GM21717 (cell line): ENCODE measurements at regions not wholly inside any gene's neighbourhood (a gene's known extent, or its start where the extent isn't known, plus 50 kb on each side); places are given as distances from the start of the nearest gene placed in this dataset.

Experiments used
- ATAC-seq: cut with Tn5 transposase; IDR thresholded peaks from one replicate; pipeline ENCODE4 v1.9.1; 2021; ENCODE audit warnings: mild to moderate bottlenecking, moderate library complexity; ENCODE audit not compliant: unreplicated experiment

DNA sequence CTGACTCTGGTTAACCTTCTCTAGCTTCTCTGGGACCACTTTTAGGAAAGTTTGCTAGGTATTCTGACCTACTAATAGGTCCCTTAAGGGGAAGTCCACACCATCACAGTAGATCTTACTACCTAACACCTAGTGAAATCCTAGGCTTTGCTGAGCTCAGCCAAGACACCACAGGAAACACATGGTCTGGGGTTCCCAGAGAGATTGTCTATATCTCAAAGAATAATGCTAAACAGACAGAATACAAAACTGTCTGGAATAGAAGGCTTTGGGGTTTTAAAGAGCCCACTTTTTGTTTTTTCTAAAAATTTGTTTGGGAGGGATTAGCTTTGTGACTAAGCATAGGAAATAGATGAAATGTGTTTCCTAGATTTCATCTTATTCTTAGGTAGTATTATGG lies 395.1 kb downstream of the ARHGEF28 start:
- ATAC-seq: no peak

GRCh38 chr5:74020503-74020902 lies 394.5 kb downstream of the ARHGEF28 start:
- ATAC-seq: no peak

GRCh38 chr5:74019923-74020322 lies 393.9 kb downstream of the ARHGEF28 start:
- ATAC-seq: no peak

DNA sequence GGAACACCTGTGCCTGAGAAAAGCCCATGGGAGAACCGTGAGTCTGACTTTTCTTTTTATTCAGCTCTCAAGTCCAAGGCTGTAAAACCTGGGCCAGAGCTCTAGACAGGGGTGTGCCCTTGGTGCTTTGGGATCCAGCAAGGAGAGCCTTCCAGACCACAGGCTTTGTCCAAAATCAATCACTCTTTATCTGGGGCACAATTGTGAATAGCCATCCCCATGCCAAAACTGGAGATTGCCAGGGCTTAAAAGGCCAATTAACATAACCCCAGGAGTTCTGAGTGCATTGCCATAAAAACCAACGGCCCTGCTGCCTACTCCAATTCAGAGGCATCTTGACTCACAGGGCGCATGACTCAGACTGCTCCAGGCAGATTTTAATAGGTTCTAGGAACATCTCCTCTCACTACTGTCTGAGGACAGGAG lies 391.8 kb downstream of the ARHGEF28 start:
- no peak for ATAC-seq

GRCh38 chr5:74017112-74017511 lies 391.1 kb downstream of the ARHGEF28 start:
- no peak for ATAC-seq

GRCh38 chr5:74016373-74016772 lies 390.4 kb downstream of the ARHGEF28 start:
- ATAC-seq: no peak

GRCh38 chr5:74015716-74016115 lies 389.7 kb downstream of the ARHGEF28 start:
- ATAC-seq: no peak

GRCh38 chr5:74013222-74013621 lies 387.2 kb downstream of the ARHGEF28 start:
- no peak for ATAC-seq

DNA sequence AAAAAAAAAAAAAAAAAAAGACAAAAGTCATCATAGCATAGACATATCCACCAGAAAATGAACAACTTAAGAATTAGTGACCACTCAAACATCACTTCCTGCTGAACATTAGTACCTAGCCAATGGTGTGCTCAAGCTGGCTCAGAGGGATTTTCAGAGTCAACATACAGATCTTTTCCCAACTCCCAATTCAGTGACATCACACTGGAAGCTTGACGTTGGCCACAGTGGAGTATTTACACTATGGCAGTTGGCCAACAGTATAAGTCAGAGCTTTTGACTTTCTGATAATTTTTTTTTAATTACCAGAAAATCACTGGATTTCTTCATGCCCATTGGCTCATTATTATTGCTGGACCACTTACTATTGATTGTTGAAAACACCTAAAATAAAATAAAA lies 383.5 kb downstream of the ARHGEF28 start:
- ATAC-seq: no peak

DNA sequence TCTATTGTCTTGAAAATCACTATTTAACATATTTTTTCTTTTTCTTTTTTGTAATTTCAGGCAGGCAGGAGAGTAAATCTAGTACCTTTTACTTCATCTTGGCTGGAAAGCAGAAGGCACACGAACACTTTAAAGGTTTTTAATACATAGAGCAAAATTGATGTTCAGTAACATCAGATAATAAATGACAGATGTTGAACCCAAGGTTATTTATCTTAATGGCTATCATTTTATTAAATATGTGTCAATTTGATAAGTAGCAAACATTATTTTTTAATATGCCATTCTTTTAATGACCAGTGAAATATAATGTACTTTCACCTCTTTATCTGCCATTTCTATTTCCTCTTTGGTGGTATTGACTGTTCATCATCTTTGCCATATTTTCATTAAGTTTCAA lies 381.2 kb downstream of the ARHGEF28 start:
- ATAC-seq: no peak

GRCh38 chr5:73999297-73999696 lies 373.3 kb downstream of the ARHGEF28 start:
- ATAC-seq: no peak

DNA sequence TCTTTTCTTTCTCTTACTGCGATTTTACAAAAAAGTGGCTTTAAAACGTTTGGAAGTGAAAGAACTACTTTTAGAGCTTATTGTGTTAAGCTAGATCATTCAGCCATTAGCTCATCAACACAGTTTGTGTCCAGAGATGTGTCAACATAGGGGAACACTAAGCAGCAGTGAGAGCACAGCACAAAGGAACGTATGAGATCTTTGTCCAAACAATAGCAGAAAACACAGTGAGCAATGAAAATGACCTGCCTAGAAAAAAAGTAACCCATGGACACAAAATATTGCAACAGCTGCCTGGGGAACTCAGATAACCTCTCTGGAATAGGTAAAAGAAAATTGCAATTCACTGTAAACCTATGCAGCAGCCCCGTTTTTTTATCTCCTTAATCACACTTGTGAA lies 372.5 kb downstream of the ARHGEF28 start:
- ATAC-seq: no peak

- no peak for ATAC-seq
These were observed 372.0 kb downstream of the ARHGEF28 start for GRCh38 chr5:73997960-73998359.

- no peak for ATAC-seq
These were observed 370.3 kb downstream of the ARHGEF28 start for GRCh38 chr5:73996151-73996755.

- ATAC-seq: no peak
These were observed 369.0 kb downstream of the ARHGEF28 start for GRCh38 chr5:73994963-73995362.
